Mesendoderm (in vitro differentiated cells): ENCODE measurements at regions not wholly inside any gene's neighbourhood (a gene's known extent, or its start where the extent isn't known, plus 50 kb on each side); places are given as distances from the start of the nearest gene placed in this dataset.
"Not testable (repeated sequence)": the region's sequence is repeated elsewhere in the genome, so short reads cannot be mapped to it uniquely, and the experiment has no call there.

Experiments used
- DNase-seq: peaks from one replicate; pipeline ENCODE4 v3.0.0; 2013
- H2AK5ac ChIP-seq: 2 replicates; pipeline ENCODE4 v1.6.1; 2013; ENCODE audit warnings: low read length, inconsistent platforms
- H2BK120ac ChIP-seq: 2 replicates; pipeline ENCODE4 v1.6.1; 2013; ENCODE audit warnings: low read depth, mild to moderate bottlenecking, low read length, moderate library complexity, mixed read lengths
- H2BK15ac ChIP-seq: replicated peaks from 2 replicates; pipeline ENCODE4 v1.6.1; 2013; ENCODE audit warnings: low read depth, mild to moderate bottlenecking, moderate library complexity
- H2BK5ac ChIP-seq: 2 replicates; pipeline ENCODE4 v1.6.1; 2013; ENCODE audit warnings: low read length, inconsistent platforms
- H3K18ac ChIP-seq: 2 replicates; pipeline ENCODE4 v1.6.1; 2013; ENCODE audit warnings: mild to moderate bottlenecking, low read length, mixed read lengths
- H3K23ac ChIP-seq: one replicate; pipeline ENCODE4 v1.6.1; 2013; ENCODE audit warnings: low read length
- H3K27ac ChIP-seq: 2 replicates; pipeline ENCODE4 v1.5.1; 2013; ENCODE audit warnings: low read depth, mild to moderate bottlenecking, inconsistent platforms, low read length, moderate library complexity
- H3K27me3 ChIP-seq: 2 replicates; pipeline ENCODE4 v1.6.1; 2013; ENCODE audit warnings: low read length, control low read depth, mild to moderate bottlenecking, inconsistent platforms; ENCODE audit not compliant: insufficient read depth, poor library complexity
- H3K36me3 ChIP-seq: 2 replicates; pipeline ENCODE4 v1.6.1; 2013; ENCODE audit warnings: low read length, inconsistent platforms; ENCODE audit not compliant: control insufficient read depth, insufficient read depth
- H3K4ac ChIP-seq: one replicate; pipeline ENCODE4 v1.6.1; 2013; ENCODE audit warnings: low read depth, mild to moderate bottlenecking, low read length, moderate library complexity
- H3K4me1 ChIP-seq: 2 replicates; pipeline ENCODE4 v1.6.1; 2013; ENCODE audit warnings: low read depth, low read length, inconsistent platforms; ENCODE audit not compliant: control insufficient read depth
- H3K4me2 ChIP-seq: 2 replicates; pipeline ENCODE4 v1.6.1; 2013; ENCODE audit warnings: low read length
- H3K4me3 ChIP-seq: 2 replicates; pipeline ENCODE4 v1.5.1; 2013; ENCODE audit warnings: mild to moderate bottlenecking, low read length
- H3K56ac ChIP-seq: one replicate; pipeline ENCODE4 v1.6.1; 2013; ENCODE audit warnings: low read length
- H3K79me1 ChIP-seq: 2 replicates; pipeline ENCODE4 v1.6.1; 2013; ENCODE audit warnings: low read length, inconsistent platforms
- H3K79me2 ChIP-seq: 2 replicates; pipeline ENCODE4 v1.6.1; 2013; ENCODE audit warnings: mild to moderate bottlenecking, low read length; ENCODE audit not compliant: control insufficient read depth, insufficient read depth
- H3K9ac ChIP-seq: 2 replicates; pipeline ENCODE4 v1.6.1; 2013; ENCODE audit warnings: low read length, inconsistent platforms
- H4K5ac ChIP-seq: one replicate; pipeline ENCODE4 v1.6.1; 2013; ENCODE audit warnings: low read length
- H4K8ac ChIP-seq: one replicate; pipeline ENCODE4 v1.6.1; 2013; ENCODE audit warnings: low read depth, mild to moderate bottlenecking, control low read depth, low read length, moderate library complexity
- WGBS: extraction: QIAGEN DNeasy Blood & Tissue Kit; methylation state at CpG from one replicate; pipeline ENCODE4 v1.1.7; 2013; ENCODE audit warnings: low lambda C conversion rate, missing lambda C conversion rate; ENCODE audit not compliant: insufficient coverage; ENCODE audit errors: extremely low coverage; 5-methylcytosine and 5-hydroxymethylcytosine counted together

- Histone ChIP-seq H3K18ac (no peak overlapping the region), H2BK120ac (no peak overlapping the region), H3K23ac (no peak overlapping the region), H4K5ac (no peak overlapping the region), H3K36me3 (no peaks in the 10 kb centered on the region), H4K8ac (no peak overlapping the region), H3K4me1 (no peaks in the 10 kb centered on the region), H3K4ac (no peak overlapping the region), H3K27ac (no peak overlapping the region), H2BK5ac (no peak overlapping the region), H3K9ac (no peak overlapping the region), H3K4me2 (no peak overlapping the region), H3K56ac (no peak overlapping the region), H3K4me3 (no peak overlapping the region), H2AK5ac (no peak overlapping the region), H2BK15ac (no peak overlapping the region), H3K79me1 (no peaks in the 10 kb centered on the region), H3K79me2 (no peaks in the 10 kb centered on the region), H3K27me3 (no peaks in the 10 kb centered on the region)
- DNase-seq, result no peak
- WGBS, result no CpG with 5 or more reads among the region's 1 CpG
Observed at GRCh38 chr7:32774541-32774951, 117.0 kb downstream of the KBTBD2 start.

- not testable (repeated sequence) for H3K79me2 ChIP-seq, H4K5ac ChIP-seq, H3K4me3 ChIP-seq, H4K8ac ChIP-seq, H2AK5ac ChIP-seq, H2BK5ac ChIP-seq, H3K79me1 ChIP-seq, H3K4me2 ChIP-seq, H3K18ac ChIP-seq, H3K23ac ChIP-seq, H3K36me3 ChIP-seq, H3K9ac ChIP-seq, H2BK15ac ChIP-seq, H2BK120ac ChIP-seq, H3K56ac ChIP-seq, H3K27ac ChIP-seq, DNase-seq, H3K4me1 ChIP-seq, H3K4ac ChIP-seq, H3K27me3 ChIP-seq
- WGBS, result no CpG with 5 or more reads among the region's 3 CpGs
Observed at GRCh38 chr7:32768866-32769510, 122.6 kb downstream of the KBTBD2 start.

DNA sequence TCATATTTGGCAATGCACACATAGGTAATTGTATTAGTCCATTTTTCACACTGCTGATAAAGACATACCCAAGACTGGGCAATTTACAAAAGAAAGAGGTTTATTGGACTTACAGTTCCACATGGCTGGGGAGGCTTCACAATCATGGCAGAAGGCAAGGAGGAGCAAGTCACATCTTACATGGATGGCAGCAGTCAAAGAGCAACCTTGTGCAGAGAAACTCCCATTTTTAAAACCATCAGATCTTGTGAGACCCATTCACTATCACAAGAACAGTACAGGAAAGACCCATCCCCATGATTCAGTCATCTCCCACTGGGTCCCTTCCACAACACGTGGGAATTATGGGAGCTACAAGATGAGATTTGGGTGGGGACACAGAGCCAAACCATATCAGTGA, 123.2 kb downstream of the KBTBD2 start:
- not testable (repeated sequence) for H3K27me3 ChIP-seq, H3K4me2 ChIP-seq, H2BK5ac ChIP-seq, H3K4me3 ChIP-seq, DNase-seq, H3K23ac ChIP-seq, H3K79me2 ChIP-seq, H2BK15ac ChIP-seq, H4K5ac ChIP-seq, H4K8ac ChIP-seq, H3K9ac ChIP-seq, H3K4ac ChIP-seq, H2BK120ac ChIP-seq, H3K79me1 ChIP-seq, H3K56ac ChIP-seq, H3K18ac ChIP-seq, H3K27ac ChIP-seq, H2AK5ac ChIP-seq, H3K4me1 ChIP-seq, H3K36me3 ChIP-seq
- WGBS, result no CpG with 5 or more reads among the region's 1 CpG

- H2BK5ac ChIP-seq, H2AK5ac ChIP-seq, H4K8ac ChIP-seq, H4K5ac ChIP-seq, H2BK15ac ChIP-seq, H3K79me1 ChIP-seq, H3K4me2 ChIP-seq, DNase-seq, H3K4ac ChIP-seq, H2BK120ac ChIP-seq, H3K36me3 ChIP-seq, H3K18ac ChIP-seq, H3K4me1 ChIP-seq, H3K9ac ChIP-seq, H3K27ac ChIP-seq, H3K23ac ChIP-seq, H3K27me3 ChIP-seq, H3K79me2 ChIP-seq, H3K4me3 ChIP-seq, H3K56ac ChIP-seq: not testable (repeated sequence)
- WGBS, result no CpG with 5 or more reads among the region's 4 CpGs
Observed at GRCh38 chr7:32765649-32766251, 125.8 kb downstream of the KBTBD2 start.

DNA sequence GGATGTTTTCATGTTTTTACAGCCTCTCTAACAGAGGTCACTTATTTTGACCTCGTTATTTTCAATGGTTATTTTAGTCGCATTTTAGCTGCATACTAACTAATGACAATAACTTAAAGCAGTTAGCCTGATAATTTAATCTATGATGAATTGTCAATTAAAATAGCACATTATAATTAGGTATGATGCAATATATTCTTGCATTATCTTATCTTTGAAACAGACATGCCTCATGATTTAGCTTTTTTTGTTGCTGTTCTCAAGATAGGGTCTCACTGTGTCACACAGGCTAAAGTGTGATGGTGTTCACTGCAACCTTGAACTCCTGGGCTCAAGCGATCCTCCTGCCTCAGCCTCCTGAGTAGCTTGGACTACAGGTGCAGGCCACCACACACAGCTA, 126.4 kb downstream of the KBTBD2 start:
- Histone ChIP-seq H3K27ac (no peak overlapping the region), H3K9ac (no peak overlapping the region), H2AK5ac (no peak overlapping the region), H3K4me1 (no peaks in the 10 kb centered on the region), H2BK120ac (no peak overlapping the region), H3K23ac (no peak overlapping the region), H3K79me2 (no peaks in the 10 kb centered on the region), H4K8ac (no peak overlapping the region), H3K36me3 (no peaks in the 10 kb centered on the region), H4K5ac (no peak overlapping the region), H3K79me1 (no peaks in the 10 kb centered on the region), H3K27me3 (peaks cover 2% of the 10 kb centered on the region), H3K4ac (no peak overlapping the region), H3K56ac (no peak overlapping the region), H2BK15ac (no peak overlapping the region), H2BK5ac (no peak overlapping the region), H3K4me2 (no peak overlapping the region), H3K18ac (no peak overlapping the region), H3K4me3 (no peak overlapping the region)
- no peak for DNase-seq
- WGBS, result no CpG with 5 or more reads among the region's 3 CpGs

- no peak overlapping the region for H4K8ac ChIP-seq
- no peaks in the 10 kb centered on the region for H3K4me1 ChIP-seq
- no peak overlapping the region for H3K18ac ChIP-seq
- no peak overlapping the region for H3K23ac ChIP-seq
- H3K4ac ChIP-seq, result no peak overlapping the region
- H3K27me3 ChIP-seq, result peaks cover 2% of the 10 kb centered on the region
- H2BK15ac ChIP-seq, result no peak overlapping the region
- no peak overlapping the region for H3K56ac ChIP-seq
- no peak overlapping the region for H3K4me3 ChIP-seq
- H3K36me3 ChIP-seq, result no peaks in the 10 kb centered on the region
- H3K27ac ChIP-seq, result no peak overlapping the region
- no peak for DNase-seq
- WGBS, result no CpG with 5 or more reads among the region's 23 CpGs
- H2BK120ac ChIP-seq, result no peak overlapping the region
- H3K9ac ChIP-seq, result no peak overlapping the region
- no peak overlapping the region for H4K5ac ChIP-seq
- H3K4me2 ChIP-seq, result no peak overlapping the region
- no peak overlapping the region for H2AK5ac ChIP-seq
- no peaks in the 10 kb centered on the region for H3K79me1 ChIP-seq
- H3K79me2 ChIP-seq, result no peaks in the 10 kb centered on the region
- no peak overlapping the region for H2BK5ac ChIP-seq
Observed at GRCh38 chr7:32762925-32763293, 128.7 kb downstream of the KBTBD2 start.
